Peyer's patch (tissue), 4 donors: ENCODE measurements at regions not wholly inside any gene's neighbourhood (a gene's known extent, or its start where the extent isn't known, plus 50 kb on each side); places are given as distances from the start of the nearest gene placed in this dataset.

Experiments used
- POLR2A ChIP-seq, 2 donors: fragments of 450-650 bp; IDR thresholded peaks; one replicate each; pipeline ENCODE4 v1.5.1; 2017; ENCODE audit warnings: antibody characterized with exemption in 2 of 2, mild to moderate bottlenecking in 2 of 2, moderate library complexity in 2 of 2
- TF ChIP-seq, protein P1 (sequence below), 6 experiments: fragments of 450-650 bp in 4 of 6; fragments of 200-600 bp in 2 of 6; sonication (generic) in 1 of 6; IDR thresholded peaks; one replicate each; pipeline ENCODE4 v1.5.1; 2017 to 2019; ENCODE audit warnings: antibody characterized with exemption in 6 of 6, mild to moderate bottlenecking in 3 of 6, moderate library complexity in 1 of 6

DNA sequence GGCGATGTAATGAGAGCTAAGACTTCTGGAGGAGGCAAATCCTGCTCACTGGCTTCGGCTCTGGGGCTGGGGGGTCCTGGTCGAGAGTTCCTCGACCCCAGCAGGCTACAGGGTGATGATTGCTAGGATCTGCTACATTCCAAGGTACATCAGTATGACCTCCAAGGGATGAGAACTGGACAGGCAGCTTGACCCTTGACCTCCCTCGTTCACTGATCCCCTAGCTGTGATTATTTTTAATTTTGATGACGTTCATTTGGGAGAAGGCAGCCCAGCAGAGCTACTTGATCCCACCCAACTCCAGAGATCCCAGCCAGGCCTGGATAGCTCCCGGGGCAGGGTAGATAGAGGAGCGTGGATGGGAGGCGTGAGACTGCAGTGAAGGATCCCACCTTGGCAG is 242.3 kb downstream of the MAF start:
- TF ChIP-seq, protein P1, sequence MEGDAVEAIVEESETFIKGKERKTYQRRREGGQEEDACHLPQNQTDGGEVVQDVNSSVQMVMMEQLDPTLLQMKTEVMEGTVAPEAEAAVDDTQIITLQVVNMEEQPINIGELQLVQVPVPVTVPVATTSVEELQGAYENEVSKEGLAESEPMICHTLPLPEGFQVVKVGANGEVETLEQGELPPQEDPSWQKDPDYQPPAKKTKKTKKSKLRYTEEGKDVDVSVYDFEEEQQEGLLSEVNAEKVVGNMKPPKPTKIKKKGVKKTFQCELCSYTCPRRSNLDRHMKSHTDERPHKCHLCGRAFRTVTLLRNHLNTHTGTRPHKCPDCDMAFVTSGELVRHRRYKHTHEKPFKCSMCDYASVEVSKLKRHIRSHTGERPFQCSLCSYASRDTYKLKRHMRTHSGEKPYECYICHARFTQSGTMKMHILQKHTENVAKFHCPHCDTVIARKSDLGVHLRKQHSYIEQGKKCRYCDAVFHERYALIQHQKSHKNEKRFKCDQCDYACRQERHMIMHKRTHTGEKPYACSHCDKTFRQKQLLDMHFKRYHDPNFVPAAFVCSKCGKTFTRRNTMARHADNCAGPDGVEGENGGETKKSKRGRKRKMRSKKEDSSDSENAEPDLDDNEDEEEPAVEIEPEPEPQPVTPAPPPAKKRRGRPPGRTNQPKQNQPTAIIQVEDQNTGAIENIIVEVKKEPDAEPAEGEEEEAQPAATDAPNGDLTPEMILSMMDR (IDR thresholded peaks at IDR 0.05) = no peak
- no peak for TF ChIP-seq POLR2A (IDR thresholded peaks at IDR 0.05)
